HG03159 (cell line): ENCODE measurements at regions not wholly inside any gene's neighbourhood (a gene's known extent, or its start where the extent isn't known, plus 50 kb on each side); places are given as distances from the start of the nearest gene placed in this dataset.
"Not testable (repeated sequence)": the region's sequence is repeated elsewhere in the genome, so short reads cannot be mapped to it uniquely, and the experiment has no call there.

Experiments
- ATAC-seq: cut with Tn5 transposase; IDR thresholded peaks from one replicate; pipeline ENCODE4 v1.9.1; 2021; ENCODE audit warnings: mild to moderate bottlenecking, moderate library complexity; ENCODE audit not compliant: unreplicated experiment

- no peak for ATAC-seq
These were observed 1293.9 kb downstream of the PLA2G4A start for GRCh38 chr1:188122646-188123045.

- ATAC-seq: no peak
These were observed 1298.8 kb downstream of the PLA2G4A start for GRCh38 chr1:188127507-188127906.

GRCh38 chr1:188128761-188129160, 1300.0 kb downstream of the PLA2G4A start:
- ATAC-seq: no peak

- no peak for ATAC-seq
These were observed 1301.4 kb downstream of the PLA2G4A start for GRCh38 chr1:188129856-188130838.

GRCh38 chr1:188137221-188137620, 1308.5 kb downstream of the PLA2G4A start:
- ATAC-seq: no peak

GRCh38 chr1:188140958-188141357, 1312.2 kb downstream of the PLA2G4A start:
- ATAC-seq: no peak

GRCh38 chr1:188154196-188154595, 1325.4 kb downstream of the PLA2G4A start:
- no peak for ATAC-seq

- ATAC-seq: no peak
These were observed 1326.0 kb downstream of the PLA2G4A start for GRCh38 chr1:188154761-188155160.

- no peak for ATAC-seq
These were observed 1326.5 kb downstream of the PLA2G4A start for GRCh38 chr1:188155261-188155660.

- no peak for ATAC-seq
These were observed 1335.7 kb downstream of the PLA2G4A start for GRCh38 chr1:188164459-188164858.

GRCh38 chr1:188166654-188167053, 1337.9 kb downstream of the PLA2G4A start:
- no peak for ATAC-seq

GRCh38 chr1:188169971-188170370, 1341.2 kb downstream of the PLA2G4A start:
- ATAC-seq: no peak

GRCh38 chr1:188170411-188170810, 1341.7 kb downstream of the PLA2G4A start:
- ATAC-seq: no peak

- no peak for ATAC-seq
These were observed 1342.2 kb downstream of the PLA2G4A start for GRCh38 chr1:188170935-188171334.

GRCh38 chr1:188182063-188182462, 1353.3 kb downstream of the PLA2G4A start:
- not testable (repeated sequence) for ATAC-seq

- ATAC-seq: no peak
These were observed 1359.6 kb downstream of the PLA2G4A start for GRCh38 chr1:188188317-188188716.

GRCh38 chr1:188194916-188195315, 1366.2 kb downstream of the PLA2G4A start:
- no peak for ATAC-seq

- no peak for ATAC-seq
These were observed 1389.5 kb downstream of the PLA2G4A start for GRCh38 chr1:188218289-188218688.

GRCh38 chr1:188220051-188220450, 1391.3 kb downstream of the PLA2G4A start:
- no peak for ATAC-seq

GRCh38 chr1:188224263-188224662, 1395.5 kb downstream of the PLA2G4A start:
- ATAC-seq: no peak

- ATAC-seq: no peak
These were observed 1397.2 kb downstream of the PLA2G4A start for GRCh38 chr1:188225975-188226374.

- ATAC-seq: no peak
These were observed 1399.9 kb downstream of the PLA2G4A start for GRCh38 chr1:188228623-188229022.
